GM12878 (cell line): ENCODE measurements at regions not wholly inside any gene's neighbourhood (a gene's known extent, or its start where the extent isn't known, plus 50 kb on each side); places are given as distances from the start of the nearest gene placed in this dataset.

ENCODE experiments used
- ATAC-seq: fragments of 200-7000 bp; cut with Tn5 transposase; 3 replicates; pipeline ENCODE4 v1.9.1; 2020; ENCODE audit warnings: mild to moderate bottlenecking, moderate library complexity
- BruUV-seq: library from RNA; stranded (reverse); fragments of 400-500 nt; replicated peaks from 2 replicates; lab custom pipeline; 2021; lab: Mats Ljungman, UMichigan
- CTCF ChIA-PET: fragments of 300-600 bp; sonication (Branson Sonifier 250); formaldehyde crosslinking; extraction: SDS; loops from one replicate; lab custom pipeline; 2021; ENCODE audit warnings: inconsistent platforms; lab: Yijun Ruan, JAX
- POLR2A ChIA-PET: fragments of 350-600 bp; formaldehyde crosslinking; extraction: SDS; loops from one replicate; lab custom pipeline; 2021; ENCODE audit warnings: inconsistent platforms; lab: Charles Lee
- RAD21 ChIA-PET: fragments of 300-600 bp; sonication (Branson Sonifier 250); formaldehyde crosslinking; loops from one replicate; lab custom pipeline; 2023; ENCODE audit warnings: antibody characterized with exemption; ENCODE audit not compliant: unreplicated experiment; lab: Charles Lee
- SMC1A ChIA-PET: fragments of 300-600 bp; sonication (Branson Sonifier 250); formaldehyde crosslinking; loops from one replicate; lab custom pipeline; 2023; ENCODE audit not compliant: unreplicated experiment, uncharacterized antibody; lab: Charles Lee
- DNase-seq: peaks from one replicate; pipeline ENCODE4 v3.0.0-alpha.2; 2011; ENCODE audit warnings: low read depth, low spot score
- FAIRE-seq: peaks from 3 replicates; lab custom pipeline; 2011; peaks lifted over from hg19 to GRCh38; lab: Jason Lieb, UNC
- H2AFZ ChIP-seq: 2 replicates; pipeline ENCODE4 v1.6.0; 2011; ENCODE audit warnings: low read depth, low read length, control low read depth; ENCODE audit not compliant: control insufficient read depth
- H3K27ac ChIP-seq: 2 replicates; pipeline ENCODE4 v1.5.1; 2011; ENCODE audit warnings: control low read depth; ENCODE audit not compliant: control insufficient read depth, insufficient read depth
- H3K27me3 ChIP-seq, 2 experiments: replicated peaks in 1 of 2; 2 replicates each; pipeline versions ENCODE4 v1.6.0 to v1.6.1; 2011; ENCODE audit warnings: low read length in 1 of 2; ENCODE audit not compliant: control insufficient read depth in 2 of 2, insufficient read depth in 2 of 2
- H3K36me3 ChIP-seq, 2 experiments: 2 replicates each; pipeline ENCODE4 v1.5.1; 2011; ENCODE audit warnings: low read length in 1 of 2; ENCODE audit not compliant: control insufficient read depth in 2 of 2, insufficient read depth in 2 of 2
- H3K4me1 ChIP-seq: 2 replicates; pipeline ENCODE4 v1.6.1; 2011; ENCODE audit warnings: mild to moderate bottlenecking, low read length, moderate library complexity, mixed read lengths; ENCODE audit not compliant: control insufficient read depth, insufficient read depth
- H3K4me2 ChIP-seq: 2 replicates; pipeline ENCODE4 v1.6.0; 2011; ENCODE audit warnings: control low read depth; ENCODE audit not compliant: control insufficient read depth, insufficient read depth
- H3K4me3 ChIP-seq: fragments of 200-600 bp; sonication (generic); 2 replicates; pipeline ENCODE4 v1.5.1; 2016
- H3K79me2 ChIP-seq: 2 replicates; pipeline ENCODE4 v1.6.0; 2011; ENCODE audit warnings: low read length; ENCODE audit not compliant: control insufficient read depth, insufficient read depth
- H3K9ac ChIP-seq: 2 replicates; pipeline ENCODE4 v1.8.0; 2011; ENCODE audit warnings: low read length, control low read depth, mixed read lengths; ENCODE audit not compliant: control insufficient read depth, insufficient read depth
- H3K9me3 ChIP-seq: replicated peaks from 3 replicates; pipeline ENCODE4 v1.5.1; 2011; ENCODE audit warnings: mild to moderate bottlenecking, low read length; ENCODE audit not compliant: control insufficient read depth, insufficient read depth
- H4K20me1 ChIP-seq: 2 replicates; pipeline ENCODE4 v1.6.0; 2011; ENCODE audit not compliant: control insufficient read depth, insufficient read depth
- HDAC2 ChIP-seq: fragments of 200-600 bp; sonication (generic); IDR thresholded peaks from 2 replicates; pipeline ENCODE4 v1.6.1; 2017
- MEF2A ChIP-seq: IDR thresholded peaks from 2 replicates; pipeline ENCODE4 v1.6.1; 2011; ENCODE audit warnings: low read depth, mild to moderate bottlenecking, low read length, moderate library complexity; ENCODE audit not compliant: insufficient read depth
- NFIC ChIP-seq: IDR thresholded peaks from 2 replicates; pipeline ENCODE4 v1.6.1; 2012; ENCODE audit warnings: low read depth, mild to moderate bottlenecking, inconsistent platforms, low read length, moderate library complexity
- RAD21 ChIP-seq: IDR thresholded peaks from 2 replicates; pipeline ENCODE4 v1.6.1; 2011; ENCODE audit warnings: mild to moderate bottlenecking, low read depth, low read length, moderate library complexity; ENCODE audit not compliant: insufficient read depth
- RCOR1 ChIP-seq: conservative IDR thresholded peaks from 2 replicates; pipeline ENCODE4 v1.6.1; 2012; ENCODE audit warnings: low read depth, low read length, improper control_type of control experiment
- SMC3 ChIP-seq: IDR thresholded peaks from 2 replicates; pipeline ENCODE4 v1.6.1; 2011; ENCODE audit warnings: low read length, improper control_type of control experiment, borderline replicate concordance
- TAF1 ChIP-seq: IDR thresholded peaks from 2 replicates; pipeline ENCODE4 v1.6.1; 2011; ENCODE audit warnings: mild to moderate bottlenecking, low read depth, low read length, borderline replicate concordance
- WGBS: methylation state at CpG from one replicate; pipeline ENCODE4 v1.1.6; 2016; ENCODE audit warnings: low lambda C conversion rate; ENCODE audit not compliant: insufficient replicate concordance, insufficient coverage; ENCODE audit errors: missing lambda C conversion rate; 5-methylcytosine and 5-hydroxymethylcytosine counted together
- in situ Hi-C: fragments of 300-500 bp; cut with MboI; formaldehyde crosslinking; loops from 9 replicates; pipeline ENCODE4 v1.14.3; 2018; ENCODE audit warnings: mixed read lengths
- intact Hi-C: fragments of 100-400 bp; cut with micrococcal nuclease; formaldehyde crosslinking; loops from one replicate; pipeline ENCODE4 v1.14.2; 2022; ENCODE audit not compliant: unreplicated experiment
- TF ChIP-seq, protein P1 (sequence below): IDR thresholded peaks from 2 replicates; pipeline ENCODE4 v1.6.1; 2011; ENCODE audit warnings: low read depth, low read length, improper control_type of control experiment, borderline replicate concordance
- TF ChIP-seq, protein P2 (sequence below), 3 experiments: IDR thresholded peaks in 2 of 3; conservative IDR thresholded peaks in 1 of 3; 2 replicates each; pipeline ENCODE4 v1.5.1; 2011; ENCODE audit warnings: low read depth in 3 of 3, low read length in 3 of 3, mild to moderate bottlenecking in 3 of 3, control low read depth in 2 of 3, moderate library complexity in 2 of 3, inconsistent platforms in 1 of 3, mixed read lengths in 1 of 3; ENCODE audit not compliant: control insufficient read depth in 2 of 3, insufficient read depth in 1 of 3; ENCODE audit errors: extremely low read depth in 1 of 3
- TF ChIP-seq, protein P3 (sequence below): IDR thresholded peaks from 2 replicates; pipeline ENCODE4 v1.6.1; 2011; ENCODE audit warnings: borderline replicate concordance, low read depth, mild to moderate bottlenecking, moderate library complexity, low read length; ENCODE audit not compliant: insufficient read depth, poor library complexity, severe bottlenecking

DNA sequence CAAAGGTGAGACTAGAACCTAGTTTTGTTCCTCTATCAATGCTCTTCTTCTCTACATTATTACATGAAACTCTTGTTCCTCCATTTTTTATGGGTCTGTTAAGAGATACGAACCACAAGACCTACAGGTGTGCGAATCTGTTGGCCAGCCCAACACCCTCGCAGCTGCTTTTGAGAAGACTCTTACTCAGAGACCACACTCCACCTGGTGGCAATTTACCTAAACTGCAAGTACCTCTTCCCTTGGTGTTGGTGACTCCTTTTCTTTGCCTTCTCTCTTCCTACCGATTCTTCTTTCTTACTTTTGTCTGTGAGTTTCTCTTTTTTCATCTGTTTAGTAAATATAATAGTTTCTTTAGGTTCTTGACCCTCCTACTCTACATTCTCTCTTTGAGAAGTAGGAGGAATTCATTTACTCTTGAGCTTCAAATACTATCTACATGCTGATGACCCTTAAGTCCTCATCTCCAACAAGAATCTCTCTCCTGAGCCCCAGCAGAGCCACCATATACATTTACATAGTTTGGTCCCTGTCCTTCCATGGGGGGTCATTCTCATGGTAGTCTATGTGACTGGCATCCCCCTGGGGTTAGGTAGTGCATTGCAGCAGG is 81.8 kb upstream of the GAREM1 start:
- peak; percentile 96 for FAIRE-seq
- SMC1A ChIA-PET, result interaction anchor here (0.5 to 2.0 kb wide), 5 partner anchors 27 to 398 kb away, joined by 3 to 13 read pairs (median 3); no protein-coding TSS in a partner anchor
- BruUV-seq, result no TSS peak

More for the DNA sequence above, 81.8 kb upstream of the GAREM1 start:
- ChIA-PET CTCF (interaction anchor here (0.9 to 7.0 kb wide), 9 partner anchors 10 to 399 kb away, joined by 3 to 38 read pairs (median 4); no protein-coding TSS in a partner anchor), POLR2A (no interaction called here), RAD21 (interaction anchor here (2.0 to 2.9 kb wide), 2 partner anchors 281 to 395 kb away, joined by 9 to 19 read pairs; no protein-coding TSS in a partner anchor)
- ATAC-seq (peak; percentile 92), DNase-seq (no peak)
- no peak overlapping the region for H3K27ac ChIP-seq
- H3K9ac ChIP-seq, result no peak overlapping the region
- H2AFZ ChIP-seq, result no peak overlapping the region
- no peaks in the 10 kb centered on the region; a peak in 1 of 4 replicates for H3K27me3 ChIP-seq
- H3K9me3 ChIP-seq, result no peaks in the 10 kb centered on the region
- in situ Hi-C loops, result loop anchor here (5.0 to 10.0 kb wide), 2 partner anchors 278 to 395 kb away; no protein-coding TSS in a partner anchor
- 3% methylated on average over 4 of the region's 4 CpGs for WGBS
- TF ChIP-seq, protein P1, sequence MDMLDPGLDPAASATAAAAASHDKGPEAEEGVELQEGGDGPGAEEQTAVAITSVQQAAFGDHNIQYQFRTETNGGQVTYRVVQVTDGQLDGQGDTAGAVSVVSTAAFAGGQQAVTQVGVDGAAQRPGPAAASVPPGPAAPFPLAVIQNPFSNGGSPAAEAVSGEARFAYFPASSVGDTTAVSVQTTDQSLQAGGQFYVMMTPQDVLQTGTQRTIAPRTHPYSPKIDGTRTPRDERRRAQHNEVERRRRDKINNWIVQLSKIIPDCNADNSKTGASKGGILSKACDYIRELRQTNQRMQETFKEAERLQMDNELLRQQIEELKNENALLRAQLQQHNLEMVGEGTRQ, result no peak
- peak; percentile 83; the same call in 1 of the 2 replicates for TF ChIP-seq SMC3
- TF ChIP-seq NFIC, result no peak
- TF ChIP-seq HDAC2, result no peak
- no peak for TF ChIP-seq RCOR1
- TF ChIP-seq, protein P2, sequence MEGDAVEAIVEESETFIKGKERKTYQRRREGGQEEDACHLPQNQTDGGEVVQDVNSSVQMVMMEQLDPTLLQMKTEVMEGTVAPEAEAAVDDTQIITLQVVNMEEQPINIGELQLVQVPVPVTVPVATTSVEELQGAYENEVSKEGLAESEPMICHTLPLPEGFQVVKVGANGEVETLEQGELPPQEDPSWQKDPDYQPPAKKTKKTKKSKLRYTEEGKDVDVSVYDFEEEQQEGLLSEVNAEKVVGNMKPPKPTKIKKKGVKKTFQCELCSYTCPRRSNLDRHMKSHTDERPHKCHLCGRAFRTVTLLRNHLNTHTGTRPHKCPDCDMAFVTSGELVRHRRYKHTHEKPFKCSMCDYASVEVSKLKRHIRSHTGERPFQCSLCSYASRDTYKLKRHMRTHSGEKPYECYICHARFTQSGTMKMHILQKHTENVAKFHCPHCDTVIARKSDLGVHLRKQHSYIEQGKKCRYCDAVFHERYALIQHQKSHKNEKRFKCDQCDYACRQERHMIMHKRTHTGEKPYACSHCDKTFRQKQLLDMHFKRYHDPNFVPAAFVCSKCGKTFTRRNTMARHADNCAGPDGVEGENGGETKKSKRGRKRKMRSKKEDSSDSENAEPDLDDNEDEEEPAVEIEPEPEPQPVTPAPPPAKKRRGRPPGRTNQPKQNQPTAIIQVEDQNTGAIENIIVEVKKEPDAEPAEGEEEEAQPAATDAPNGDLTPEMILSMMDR (IDR thresholded peaks at IDR 0.05 in 2 of 3, conservative IDR thresholded peaks at IDR 0.05 in 1 of 3; ENCODE audit: control insufficient read depth in 2 of 3, extremely low read depth in 1 of 3, insufficient read depth in 1 of 3, low read depth in 3 of 3, low read length in 3 of 3), result peak; percentile 73 to 75 (median 74); a peak in 5 of 6 replicates
- TF ChIP-seq, protein P3, sequence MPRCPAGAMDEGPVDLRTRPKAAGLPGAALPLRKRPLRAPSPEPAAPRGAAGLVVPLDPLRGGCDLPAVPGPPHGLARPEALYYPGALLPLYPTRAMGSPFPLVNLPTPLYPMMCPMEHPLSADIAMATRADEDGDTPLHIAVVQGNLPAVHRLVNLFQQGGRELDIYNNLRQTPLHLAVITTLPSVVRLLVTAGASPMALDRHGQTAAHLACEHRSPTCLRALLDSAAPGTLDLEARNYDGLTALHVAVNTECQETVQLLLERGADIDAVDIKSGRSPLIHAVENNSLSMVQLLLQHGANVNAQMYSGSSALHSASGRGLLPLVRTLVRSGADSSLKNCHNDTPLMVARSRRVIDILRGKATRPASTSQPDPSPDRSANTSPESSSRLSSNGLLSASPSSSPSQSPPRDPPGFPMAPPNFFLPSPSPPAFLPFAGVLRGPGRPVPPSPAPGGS, result no peak
- no peak for TF ChIP-seq MEF2A
- TF ChIP-seq TAF1, result no peak
- TF ChIP-seq RAD21, result peak; percentile 74
- H3K4me2 ChIP-seq, result no peak overlapping the region
- H3K79me2 ChIP-seq, result no peaks in the 10 kb centered on the region
- no peak overlapping the region for H3K4me3 ChIP-seq
- no peaks in the 10 kb centered on the region for H3K36me3 ChIP-seq
- intact Hi-C loops, result loop anchor here (1.0 to 10.0 kb wide), 4 partner anchors 62 to 394 kb away; no protein-coding TSS in a partner anchor
- no peaks in the 10 kb centered on the region for H4K20me1 ChIP-seq
- no peaks in the 10 kb centered on the region for H3K4me1 ChIP-seq
